HepG2 (cell line): ENCODE measurements at regions not wholly inside any gene's neighbourhood (a gene's known extent, or its start where the extent isn't known, plus 50 kb on each side); places are given as distances from the start of the nearest gene placed in this dataset.

Experiments used
- ATAC-seq: fragments of 200-7000 bp; cut with Tn5 transposase; 3 replicates; pipeline ENCODE4 v1.9.1; 2020; ENCODE audit warnings: mild to moderate bottlenecking, moderate library complexity
- BruUV-seq: library from RNA; stranded (reverse); fragments of 400-500 nt; replicated peaks from 2 replicates; lab custom pipeline; 2021; lab: Mats Ljungman, UMichigan
- CTCF ChIA-PET: fragments of 300-600 bp; formaldehyde crosslinking; extraction: SDS; loops from one replicate; lab custom pipeline; 2021; ENCODE audit warnings: low total read pairs, inconsistent platforms, low intra/inter-chr PET ratio; lab: Yijun Ruan, JAX
- POLR2A ChIA-PET: fragments of 350-600 bp; sonication (Branson Sonifier 250); formaldehyde crosslinking; loops from one replicate; lab custom pipeline; 2020; ENCODE audit warnings: antibody characterized with exemption, inconsistent platforms; lab: Yijun Ruan, JAX
- DNase-seq: peaks from one replicate; pipeline ENCODE4 v3.0.0-alpha.2; 2015; ENCODE audit warnings: low spot score
- FAIRE-seq: peaks from 3 replicates; lab custom pipeline; 2011; peaks lifted over from hg19 to GRCh38; lab: Jason Lieb, UNC
- H2AFZ ChIP-seq: one replicate; pipeline ENCODE4 v1.6.1; 2011; ENCODE audit warnings: low read length, inconsistent platforms
- H3K27ac ChIP-seq: fragments of 300-600 bp; 3 replicates; pipeline ENCODE4 v1.8.0; 2011; ENCODE audit warnings: mixed run types, mild to moderate bottlenecking, mixed read lengths, low read length, inconsistent platforms; ENCODE audit not compliant: insufficient read depth; ENCODE audit errors: extremely low read length
- H3K27me3 ChIP-seq, 2 experiments: fragments of 200-600 bp in 1 of 2; 2 replicates in 1 of 2; 3 replicates in 1 of 2; pipeline versions ENCODE4 v1.6.0 to v1.8.0; 2011; ENCODE audit warnings: low read length in 2 of 2, mild to moderate bottlenecking in 2 of 2, moderate library complexity in 2 of 2, inconsistent platforms in 1 of 2; ENCODE audit not compliant: insufficient read depth in 2 of 2, control insufficient read depth in 1 of 2
- H3K36me3 ChIP-seq, 2 experiments: fragments of 200-600 bp in 1 of 2; replicated peaks in 1 of 2; 2 replicates in 1 of 2; 3 replicates in 1 of 2; pipeline versions ENCODE4 v1.5.1 to v1.8.0; 2011; ENCODE audit warnings: low read length in 2 of 2, inconsistent platforms in 1 of 2; ENCODE audit not compliant: insufficient read depth in 2 of 2, control insufficient read depth in 1 of 2
- H3K4me1 ChIP-seq: 2 replicates; pipeline ENCODE4 v1.5.1; 2012; ENCODE audit warnings: low read length, inconsistent platforms; ENCODE audit not compliant: insufficient read depth
- H3K4me2 ChIP-seq: 2 replicates; pipeline ENCODE4 v1.6.0; 2011; ENCODE audit warnings: low read depth, low read length, inconsistent platforms
- H3K4me3 ChIP-seq, 3 experiments: fragments of 200-600 bp in 1 of 3; sonication (generic), shearing (Covaris generic) in 1 of 3; replicated peaks in 1 of 3; 2 replicates each; pipeline ENCODE4 v1.5.1; 2011 to 2016; ENCODE audit warnings: low read length in 3 of 3, inconsistent platforms in 2 of 3, low read depth in 2 of 3, mild to moderate bottlenecking in 2 of 3, control low read depth in 1 of 3, mixed read lengths in 1 of 3; ENCODE audit not compliant: insufficient read depth in 1 of 3
- H3K79me2 ChIP-seq: one replicate; pipeline ENCODE4 v1.6.1; 2011; ENCODE audit warnings: low read length, inconsistent platforms; ENCODE audit not compliant: insufficient read depth
- H3K9ac ChIP-seq: 2 replicates; pipeline ENCODE4 v1.6.0; 2011; ENCODE audit warnings: mild to moderate bottlenecking, low read depth, low read length, inconsistent platforms; ENCODE audit not compliant: insufficient read depth
- H3K9me3 ChIP-seq: 2 replicates; pipeline ENCODE4 v1.5.1; 2012; ENCODE audit warnings: mild to moderate bottlenecking, low read length
- H4K20me1 ChIP-seq: 2 replicates; pipeline ENCODE4 v1.6.0; 2011; ENCODE audit warnings: inconsistent platforms, mild to moderate bottlenecking, low read length, moderate library complexity; ENCODE audit not compliant: insufficient read depth
- CENPBD1 ChIP-seq: sonication (generic); formaldehyde crosslinking; IDR thresholded peaks from 2 replicates; pipeline ENCODE4 v1.8.0; 2022; ENCODE audit warnings: missing genetic modification reagents, low read depth, mild to moderate bottlenecking, borderline replicate concordance
- GZF1 ChIP-seq: sonication (generic); formaldehyde crosslinking; IDR thresholded peaks from 2 replicates; pipeline ENCODE4 v1.5.1; 2020; ENCODE audit warnings: mild to moderate bottlenecking, missing genetic modification reagents
- JUNB ChIP-seq: sonication (generic); formaldehyde crosslinking; IDR thresholded peaks from 2 replicates; pipeline ENCODE4 v1.8.0; 2022; ENCODE audit warnings: missing genetic modification reagents, mild to moderate bottlenecking, borderline replicate concordance
- NFE2L2 ChIP-seq: fragments of 150-350 bp; IDR thresholded peaks from 2 replicates; pipeline ENCODE4 v1.6.1; 2014; ENCODE audit warnings: low read length
- POLR2AphosphoS2 ChIP-seq: IDR thresholded peaks from 2 replicates; pipeline ENCODE4 v1.6.1; 2011; ENCODE audit warnings: low read depth, low read length, improper control_type of control experiment
- POLR2AphosphoS5 ChIP-seq: IDR thresholded peaks from 2 replicates; pipeline ENCODE4 v1.6.1; 2012; ENCODE audit warnings: low read depth, low read length
- SALL1 ChIP-seq: sonication (generic); formaldehyde crosslinking; IDR thresholded peaks from 2 replicates; pipeline ENCODE4 v1.8.0; 2022; ENCODE audit warnings: mild to moderate bottlenecking, missing genetic modification reagents
- THAP11 ChIP-seq: IDR thresholded peaks from 2 replicates; pipeline ENCODE4 v1.6.1; 2016; ENCODE audit warnings: missing biosample characterization, missing genetic modification reagents
- ZBTB7A ChIP-seq: sonication (generic); formaldehyde crosslinking; IDR thresholded peaks from 2 replicates; pipeline ENCODE4 v1.8.0; 2022; ENCODE audit warnings: mild to moderate bottlenecking, missing genetic modification reagents
- ZGPAT ChIP-seq: IDR thresholded peaks from 2 replicates; pipeline ENCODE4 v1.6.1; 2016; ENCODE audit warnings: mild to moderate bottlenecking
- ZNF180 ChIP-seq: sonication (generic); formaldehyde crosslinking; IDR thresholded peaks from 2 replicates; pipeline ENCODE4 v1.4.0; 2020; ENCODE audit warnings: low read depth, missing genetic modification reagents, borderline replicate concordance
- ZNF260 ChIP-seq: sonication (generic); formaldehyde crosslinking; IDR thresholded peaks from 2 replicates; pipeline ENCODE4 v1.4.0; 2020; ENCODE audit warnings: missing genetic modification reagents, low read depth, mild to moderate bottlenecking, borderline replicate concordance
- ZNF331 ChIP-seq: sonication (generic); formaldehyde crosslinking; IDR thresholded peaks from 2 replicates; pipeline ENCODE4 v1.4.0; 2020; ENCODE audit warnings: missing genetic modification reagents
- ZNF550 ChIP-seq: sonication (generic); formaldehyde crosslinking; IDR thresholded peaks from 2 replicates; pipeline ENCODE4 v1.4.0; 2020; ENCODE audit warnings: mild to moderate bottlenecking, missing genetic modification reagents, borderline replicate concordance
- ZSCAN5A ChIP-seq: sonication (generic); formaldehyde crosslinking; IDR thresholded peaks from 2 replicates; pipeline ENCODE4 v1.8.0; 2022; ENCODE audit warnings: mild to moderate bottlenecking, missing genetic modification reagents, borderline replicate concordance
- in situ Hi-C: cut with HindIII; loops from 2 replicates; pipeline ENCODE4 v1.10.0; 2017; ENCODE audit warnings: low pct_unique_long_range_greater_than_20kb; ENCODE audit not compliant: extremely low pct_ligation_motif_present
- intact Hi-C: fragments of 100-400 bp; cut with micrococcal nuclease; formaldehyde crosslinking; loops from one replicate; pipeline ENCODE4 v1.10.0; 2022; ENCODE audit not compliant: unreplicated experiment

- TF ChIP-seq POLR2AphosphoS5 (no peak), ZBTB7A (no peak), ZGPAT (no peak), GZF1 (CRISPR knock-in tag) (no peak), POLR2AphosphoS2 (no peak), ZSCAN5A (CRISPR knock-in tag) (no peak), SALL1 (no peak), NFE2L2 (no peak), CENPBD1 (no peak)
Observed at GRCh38 chr6:22045261-22045912, 251.4 kb downstream of the PRL start (continued).

- no peak for TF ChIP-seq JUNB (CRISPR knock-in tag)
- TF ChIP-seq ZNF180, result no peak
- no peak for TF ChIP-seq ZNF331 (CRISPR knock-in tag)
- TF ChIP-seq GZF1 (CRISPR knock-in tag), result no peak
- no peak for TF ChIP-seq ZNF550 (CRISPR knock-in tag)
- no peak for TF ChIP-seq ZNF260 (CRISPR knock-in tag)
- no peak for TF ChIP-seq THAP11
- TF ChIP-seq, all 625 proteins: peak for 0
- Histone ChIP-seq H3K9ac (no peak overlapping the region), H3K27ac (no peak overlapping the region), H4K20me1 (no peaks in the 10 kb centered on the region), H3K36me3 (no peaks in the 10 kb centered on the region), H2AFZ (no peak overlapping the region), H3K4me3 (no peak overlapping the region), H3K4me2 (no peak overlapping the region), H3K4me1 (no peaks in the 10 kb centered on the region), H3K9me3 (peaks cover 20% of the 10 kb centered on the region; the same call in 1 of the 2 replicates), H3K79me2 (no peaks in the 10 kb centered on the region), H3K27me3 (no peaks in the 10 kb centered on the region; a peak in 1 of 5 replicates)
- FAIRE-seq (no peak), ATAC-seq (no peak), DNase-seq (no peak)
- BruUV-seq, result no TSS peak
- in situ Hi-C loops, result no loop called here
- CTCF ChIA-PET, result no interaction called here
- POLR2A ChIA-PET, result no interaction called here
- intact Hi-C loops, result no loop called here
Observed at GRCh38 chr6:22049002-22049401, 247.8 kb downstream of the PRL start.
